NCI-H1105 (cell line): ENCODE measurements at regions not wholly inside any gene's neighbourhood (a gene's known extent, or its start where the extent isn't known, plus 50 kb on each side); places are given as distances from the start of the nearest gene placed in this dataset.

Source experiments
- DNase-seq: peaks from one replicate; lab custom pipeline; 2025; lab: John Stamatoyannopoulos, UW

GRCh38 chr4:35710343-35710742, 534.0 kb downstream of the ARAP2 start:
- DNase-seq, result no peak

DNA sequence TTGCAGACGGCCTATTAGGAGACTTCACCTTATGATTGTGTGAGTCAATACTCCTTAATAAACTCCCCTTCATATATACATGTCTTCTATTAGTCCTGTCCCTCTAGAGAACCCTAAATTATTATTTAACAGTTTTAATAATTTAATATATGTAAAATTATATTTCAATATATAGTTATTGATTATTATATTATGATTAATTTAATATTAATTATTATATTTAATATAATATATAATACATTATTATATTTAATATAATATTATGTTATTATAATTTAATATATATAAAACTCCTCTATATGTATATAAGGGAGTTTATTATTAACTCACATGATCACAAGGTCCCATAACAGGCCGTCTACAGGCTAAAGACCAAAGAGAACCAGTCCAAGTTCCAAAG, 533.2 kb downstream of the ARAP2 start:
- DNase-seq, result no peak

GRCh38 chr4:35723973-35724372, 520.3 kb downstream of the ARAP2 start:
- no peak for DNase-seq

DNA sequence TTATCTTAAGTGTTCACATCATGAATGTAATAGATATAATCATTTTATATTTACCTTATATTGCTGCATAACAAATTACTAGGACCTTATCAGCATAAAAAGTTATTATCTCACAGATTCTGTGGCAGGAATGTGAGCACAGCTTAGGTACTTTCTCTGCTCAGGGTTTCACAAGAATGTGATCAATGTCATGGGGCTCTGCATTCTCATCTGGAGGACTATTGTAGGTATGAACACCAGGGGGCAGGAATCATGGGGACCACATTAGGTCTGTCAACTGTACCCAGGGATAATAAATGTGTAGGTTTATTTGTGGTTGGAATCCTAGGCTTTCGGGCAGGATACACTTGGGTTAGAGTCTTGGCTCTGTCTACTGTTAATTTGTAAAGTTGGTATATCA, 519.2 kb downstream of the ARAP2 start:
- DNase-seq, result no peak

GRCh38 chr4:35730414-35730813, 513.9 kb downstream of the ARAP2 start:
- DNase-seq, result no peak

GRCh38 chr4:35734381-35735098, 509.8 kb downstream of the ARAP2 start:
- DNase-seq, result no peak

DNA sequence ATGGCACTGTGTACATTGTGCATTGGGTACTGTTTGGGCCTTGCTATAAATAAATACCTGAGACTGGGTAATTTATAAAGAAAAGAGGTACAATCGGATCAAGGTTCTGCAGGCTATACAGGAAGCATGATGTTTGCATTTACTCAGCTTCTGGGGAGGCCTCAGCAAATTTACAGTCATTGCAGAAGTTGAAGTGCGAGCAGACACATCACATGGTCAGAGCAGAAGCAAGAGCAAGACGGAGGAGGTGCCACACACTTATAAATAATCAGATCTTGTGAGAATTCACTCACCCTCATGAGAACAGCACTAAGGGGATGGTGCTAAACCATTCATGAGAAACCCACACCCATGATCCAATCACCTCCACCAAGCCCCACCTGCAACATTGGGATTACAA, 505.0 kb downstream of the ARAP2 start:
- no peak for DNase-seq

DNA sequence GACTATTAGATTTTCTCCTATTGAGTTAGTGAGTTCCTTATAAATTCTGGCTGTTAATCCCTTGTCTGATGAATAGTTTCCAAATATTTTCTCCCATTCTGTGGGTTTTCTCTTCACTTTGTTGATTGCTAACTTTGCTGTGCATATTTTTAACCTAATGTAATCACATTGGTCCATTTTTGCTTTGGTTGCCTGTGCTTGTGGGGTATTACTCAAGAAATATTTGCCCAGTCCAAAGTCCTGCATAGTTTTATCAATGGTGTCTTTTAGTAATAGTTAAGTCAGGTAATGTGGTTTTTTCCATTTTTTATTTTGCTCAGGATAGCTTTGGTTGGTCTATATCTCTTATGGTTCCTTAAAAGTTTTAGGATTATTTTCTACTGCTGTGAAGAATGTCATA, 490.3 kb downstream of the ARAP2 start:
- no peak for DNase-seq

DNA sequence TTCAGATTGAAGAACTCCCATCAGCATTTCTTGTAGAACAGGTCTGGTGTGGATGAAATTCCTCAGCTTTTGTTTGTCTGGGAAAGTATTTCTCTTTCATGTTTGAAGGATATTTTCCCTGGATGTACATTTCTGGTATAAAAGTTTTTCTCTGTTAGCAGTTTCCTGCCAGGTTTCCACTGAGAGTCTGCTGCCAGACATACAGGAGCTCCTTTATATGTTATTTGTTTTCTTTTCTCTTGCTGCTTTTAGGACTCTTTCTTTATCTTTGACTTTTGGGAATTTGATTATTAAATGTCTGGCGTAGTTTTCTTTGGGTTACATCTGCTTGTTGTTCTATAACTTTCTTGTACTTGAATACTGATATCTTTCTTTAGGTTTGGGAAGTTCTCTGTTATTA, 486.5 kb downstream of the ARAP2 start:
- DNase-seq, result no peak

- DNase-seq, result no peak
Measured at GRCh38 chr4:35760807-35761206, 483.5 kb downstream of the ARAP2 start.

GRCh38 chr4:35771571-35771970, 472.7 kb downstream of the ARAP2 start:
- DNase-seq, result no peak

- no peak for DNase-seq
Measured at GRCh38 chr4:35772291-35772690, 472.0 kb downstream of the ARAP2 start.

DNA sequence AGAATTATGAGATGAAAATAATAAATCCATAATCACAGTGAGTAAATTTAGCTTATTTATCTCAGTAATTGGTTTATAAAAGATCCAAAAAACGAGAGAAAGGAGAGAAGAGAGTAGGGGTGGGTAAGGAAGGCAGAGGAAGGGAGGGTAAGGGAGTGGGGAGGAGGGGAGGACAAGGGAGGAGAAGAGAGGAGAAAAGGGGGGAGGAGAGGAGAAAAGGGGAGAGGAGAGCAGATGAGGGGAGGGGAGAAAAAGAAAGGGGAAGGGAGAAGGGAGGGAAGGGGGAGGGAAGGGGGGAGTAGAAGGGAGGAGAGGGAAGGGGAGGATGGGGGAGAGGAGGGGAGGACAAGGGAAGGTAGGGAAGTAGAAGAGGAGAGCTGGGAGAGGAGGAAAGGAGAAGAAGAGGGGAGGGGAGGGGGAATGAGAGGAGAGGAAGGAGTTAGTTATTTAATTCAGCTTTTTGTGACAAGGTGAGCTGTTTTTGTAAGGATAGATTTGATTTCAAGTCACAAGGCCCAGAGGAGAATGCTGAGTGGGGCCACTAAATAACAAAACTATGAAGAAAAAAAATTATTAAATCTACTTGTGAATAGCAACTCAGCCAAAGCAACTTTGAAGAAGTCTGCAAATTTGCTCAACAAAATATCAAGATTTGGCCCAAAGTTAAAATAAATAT, 454.3 kb downstream of the ARAP2 start:
- no peak for DNase-seq

DNA sequence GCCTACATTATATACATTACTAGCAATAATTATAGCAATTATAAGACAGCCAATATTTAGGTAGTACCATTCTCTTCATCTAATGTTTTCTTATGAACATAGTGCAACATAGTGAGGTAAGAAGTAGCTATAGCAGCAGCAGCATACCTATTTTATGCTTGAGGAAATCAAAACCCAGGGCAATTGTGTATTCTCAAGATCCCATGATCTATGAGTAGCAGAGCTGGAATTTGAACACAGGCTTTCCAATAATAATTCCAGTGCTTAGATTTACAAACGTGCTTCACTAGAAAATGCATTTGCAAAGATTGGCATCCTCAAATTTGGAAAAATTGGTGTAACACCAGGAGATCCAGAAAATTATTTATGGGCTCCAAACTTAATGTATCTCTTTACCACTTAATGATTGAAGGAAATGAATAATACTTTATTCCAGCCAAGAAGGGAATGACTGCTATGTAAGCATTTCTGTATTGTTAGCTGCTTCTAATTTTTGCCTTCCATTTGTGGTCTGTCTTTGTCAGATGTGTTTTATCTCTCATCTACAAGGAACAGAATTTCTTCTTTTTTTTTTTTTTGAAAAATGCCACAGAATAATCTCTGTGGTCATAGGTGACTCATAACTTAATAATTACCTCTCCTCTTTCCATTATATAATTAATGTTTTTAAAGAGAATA, 451.1 kb downstream of the ARAP2 start:
- DNase-seq, result no peak

DNA sequence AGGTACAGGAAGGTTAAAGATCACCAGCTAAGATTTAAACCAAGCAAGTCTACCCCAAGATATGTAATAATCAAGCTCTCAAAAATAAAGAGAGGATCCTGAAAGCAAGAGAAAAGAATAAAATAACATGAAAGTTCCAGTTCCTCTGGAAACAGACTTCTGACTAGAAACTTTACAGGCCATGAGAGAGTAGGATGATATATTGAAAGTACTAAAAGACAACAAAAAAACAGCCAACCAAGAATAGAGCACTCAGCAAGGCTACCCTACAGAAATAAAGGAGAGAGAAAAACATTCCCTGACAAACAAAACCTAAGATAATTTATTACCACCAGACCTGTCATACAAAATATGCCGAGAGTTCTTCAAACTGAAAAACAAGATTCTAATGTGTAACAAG, 450.5 kb downstream of the ARAP2 start:
- DNase-seq, result no peak

GRCh38 chr4:35800669-35801068, 443.6 kb downstream of the ARAP2 start:
- no peak for DNase-seq

GRCh38 chr4:35802644-35803043, 441.7 kb downstream of the ARAP2 start:
- no peak for DNase-seq

GRCh38 chr4:35818520-35818919, 425.8 kb downstream of the ARAP2 start:
- no peak for DNase-seq

DNA sequence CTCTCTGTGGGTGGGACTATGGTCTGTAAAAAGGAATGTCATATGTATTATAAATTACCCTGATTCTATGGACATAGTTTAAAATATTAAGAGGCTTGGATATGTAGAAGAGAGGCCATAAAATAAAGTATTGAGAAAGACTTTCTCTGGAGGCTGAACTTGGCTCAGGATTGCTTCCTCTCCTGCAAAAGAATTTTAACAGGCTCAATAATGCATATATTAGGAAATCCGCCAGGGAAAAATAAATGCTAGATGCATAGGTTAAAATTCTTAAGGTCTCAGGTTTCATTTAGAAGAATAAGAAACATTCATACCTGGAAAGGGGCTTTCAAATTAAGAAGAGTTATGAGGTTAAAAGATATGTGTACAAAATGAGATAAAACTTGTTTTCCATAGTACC, 424.3 kb downstream of the ARAP2 start:
- DNase-seq, result no peak

GRCh38 chr4:35824231-35824630, 420.1 kb downstream of the ARAP2 start:
- DNase-seq, result no peak

DNA sequence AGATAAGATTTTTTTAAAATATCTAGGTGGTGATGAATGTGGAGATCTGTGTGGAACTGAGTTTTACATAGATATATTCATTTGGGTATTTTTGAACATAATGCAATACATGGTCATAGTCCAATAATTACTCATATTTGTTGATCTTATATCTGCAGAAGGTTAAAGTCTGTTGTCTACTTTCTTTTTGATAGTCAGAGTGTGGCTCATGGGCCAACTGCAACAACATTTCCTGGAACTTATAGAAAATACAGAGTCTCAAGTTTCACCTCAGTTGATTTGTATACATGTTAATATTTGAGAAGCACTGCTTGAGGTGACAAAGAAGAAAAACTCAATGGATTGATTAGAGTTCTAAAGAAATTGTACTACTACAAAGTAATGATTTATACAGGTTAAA, 408.4 kb downstream of the ARAP2 start:
- no peak for DNase-seq

DNA sequence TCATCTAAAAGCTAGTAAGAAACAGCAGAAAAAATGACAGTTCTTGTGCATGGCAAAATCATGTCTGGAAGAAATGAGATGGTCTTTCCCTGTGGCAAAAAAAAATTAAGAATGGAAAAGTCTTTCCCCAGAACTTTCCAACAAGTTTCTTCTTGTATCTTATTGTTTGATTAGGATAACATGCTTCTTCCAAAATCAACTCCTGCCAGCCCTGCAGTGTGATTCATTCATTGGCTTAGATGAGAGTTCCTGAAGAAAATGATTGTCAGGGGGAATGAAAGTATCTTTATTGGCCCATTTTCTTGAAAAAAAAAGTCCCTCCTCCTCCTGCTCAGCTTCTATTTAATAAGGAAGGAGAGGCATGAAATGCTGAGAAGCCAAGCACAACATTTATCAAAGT, 407.7 kb downstream of the ARAP2 start:
- no peak for DNase-seq

- no peak for DNase-seq
Measured at GRCh38 chr4:35867057-35867456, 377.3 kb downstream of the ARAP2 start.
